ENCODE measurements at regions not wholly inside any gene's neighbourhood (a gene's known extent, or its start where the extent isn't known, plus 50 kb on each side); places are given as distances from the start of the nearest gene placed in this dataset.

DNA sequence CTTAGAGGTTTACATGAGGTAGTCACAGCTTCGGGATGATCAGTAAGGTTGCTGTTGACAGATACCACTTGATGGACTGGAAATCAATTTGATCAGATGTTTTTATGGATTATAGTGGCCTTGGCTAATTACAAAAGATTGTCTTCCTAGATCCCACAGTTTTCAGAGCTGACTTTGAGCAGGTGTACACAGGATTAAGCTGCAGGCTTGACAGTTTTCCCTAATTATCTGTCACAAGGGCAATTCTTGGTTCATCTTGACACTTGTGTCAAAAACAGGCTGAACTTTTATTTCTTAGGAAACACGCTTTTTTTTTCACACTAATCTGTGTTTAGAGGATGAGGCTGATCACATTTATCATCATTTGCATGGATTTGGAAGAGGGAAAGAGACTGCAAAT lies 824.0 kb upstream of the PIK3C3 start:
- FAIRE-seq = no peak
- CTCF ChIA-PET = no interaction called here

DNA sequence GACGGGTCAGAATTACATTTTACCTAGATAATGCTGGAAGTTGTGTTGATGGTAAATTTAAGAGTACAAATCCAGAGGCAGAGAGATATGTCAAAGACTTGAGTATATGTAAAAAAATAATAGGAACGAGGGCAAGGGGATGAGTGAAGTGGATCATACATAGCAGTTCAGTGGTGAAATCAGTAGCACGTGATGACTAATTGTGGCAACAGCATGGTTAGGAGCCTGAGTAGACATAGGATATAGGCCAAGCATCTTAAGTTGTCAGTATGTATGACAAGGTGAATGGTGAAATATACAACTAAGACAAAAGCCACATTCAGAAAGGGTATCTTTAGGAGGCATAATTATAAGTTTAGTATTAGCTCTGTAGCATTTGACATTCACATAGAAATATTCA lies 826.5 kb upstream of the PIK3C3 start:
- no peak overlapping the region for H2AFZ ChIP-seq (ENCODE audit: control insufficient read depth, low read depth, low read length)
- TF ChIP-seq ZBED1 (IDR thresholded peaks at IDR 0.05; ENCODE audit: borderline replicate concordance) = no peak
- no peak for TF ChIP-seq LARP7 (IDR thresholded peaks at IDR 0.05)
- no peak for TF ChIP-seq ATF7 (IDR thresholded peaks at IDR 0.05; ENCODE audit: low read depth)
- TF ChIP-seq NBN (IDR thresholded peaks at IDR 0.05) = no peak
- no peaks in the 10 kb centered on the region for H4K20me1 ChIP-seq (ENCODE audit: control insufficient read depth, insufficient read depth)
- no peaks in the 10 kb centered on the region for H3K4me1 ChIP-seq (ENCODE audit: control insufficient read depth, insufficient read depth, low read length)
- H3K27me3 ChIP-seq (replicated peaks in 1 of 2; ENCODE audit: control insufficient read depth in 2 of 2, insufficient read depth in 2 of 2, low read length in 1 of 2) = no peaks in the 10 kb centered on the region
- ATAC-seq (no peak), FAIRE-seq (no peak), DNase-seq (ENCODE audit: low read depth, low spot score) (no peak)
- no peaks in the 10 kb centered on the region for H3K36me3 ChIP-seq (ENCODE audit: control insufficient read depth in 2 of 2, insufficient read depth in 2 of 2, low read length in 1 of 2)
- WGBS (ENCODE audit: insufficient coverage, insufficient replicate concordance, low lambda C conversion rate, missing lambda C conversion rate) = 22% methylated on average over 3 of the region's 3 CpGs
- in situ Hi-C loops (cut with MboI) (no loop called here), intact Hi-C loops (cut with micrococcal nuclease; ENCODE audit: unreplicated experiment) (no loop called here)
- H3K4me2 ChIP-seq (ENCODE audit: control insufficient read depth, insufficient read depth) = no peak overlapping the region
- RAD21 ChIA-PET (ENCODE audit: unreplicated experiment) = no interaction called here
- BruUV-seq (replicated peaks) = no TSS peak
- H3K9me3 ChIP-seq (replicated peaks; ENCODE audit: control insufficient read depth, insufficient read depth, low read length) = no peaks in the 10 kb centered on the region
- H3K27ac ChIP-seq (ENCODE audit: control insufficient read depth, insufficient read depth) = no peak overlapping the region
- no peak overlapping the region for H3K9ac ChIP-seq (ENCODE audit: control insufficient read depth, insufficient read depth, low read length)
- SMC1A ChIA-PET (ENCODE audit: uncharacterized antibody, unreplicated experiment) = no interaction called here
- POLR2A ChIA-PET = no interaction called here
- no peak overlapping the region for H3K4me3 ChIP-seq
- H3K79me2 ChIP-seq (ENCODE audit: control insufficient read depth, insufficient read depth, low read length) = no peaks in the 10 kb centered on the region
- CTCF ChIA-PET = no interaction called here

More for the DNA sequence above, 824.0 kb upstream of the PIK3C3 start:
- H3K79me2 ChIP-seq (ENCODE audit: control insufficient read depth, insufficient read depth, low read length) = no peaks in the 10 kb centered on the region
- no peak for ATAC-seq
- H3K27me3 ChIP-seq (replicated peaks in 1 of 2; ENCODE audit: control insufficient read depth in 2 of 2, insufficient read depth in 2 of 2, low read length in 1 of 2) = no peaks in the 10 kb centered on the region
- WGBS (ENCODE audit: insufficient coverage, insufficient replicate concordance, low lambda C conversion rate, missing lambda C conversion rate) = 3% methylated on average over 2 of the region's 2 CpGs
- H3K4me2 ChIP-seq (ENCODE audit: control insufficient read depth, insufficient read depth) = no peak overlapping the region
- BruUV-seq (replicated peaks) = no TSS peak
- ChIA-PET POLR2A (no interaction called here), RAD21 (ENCODE audit: unreplicated experiment) (no interaction called here), SMC1A (ENCODE audit: uncharacterized antibody, unreplicated experiment) (no interaction called here)
- TF ChIP-seq, protein P1, sequence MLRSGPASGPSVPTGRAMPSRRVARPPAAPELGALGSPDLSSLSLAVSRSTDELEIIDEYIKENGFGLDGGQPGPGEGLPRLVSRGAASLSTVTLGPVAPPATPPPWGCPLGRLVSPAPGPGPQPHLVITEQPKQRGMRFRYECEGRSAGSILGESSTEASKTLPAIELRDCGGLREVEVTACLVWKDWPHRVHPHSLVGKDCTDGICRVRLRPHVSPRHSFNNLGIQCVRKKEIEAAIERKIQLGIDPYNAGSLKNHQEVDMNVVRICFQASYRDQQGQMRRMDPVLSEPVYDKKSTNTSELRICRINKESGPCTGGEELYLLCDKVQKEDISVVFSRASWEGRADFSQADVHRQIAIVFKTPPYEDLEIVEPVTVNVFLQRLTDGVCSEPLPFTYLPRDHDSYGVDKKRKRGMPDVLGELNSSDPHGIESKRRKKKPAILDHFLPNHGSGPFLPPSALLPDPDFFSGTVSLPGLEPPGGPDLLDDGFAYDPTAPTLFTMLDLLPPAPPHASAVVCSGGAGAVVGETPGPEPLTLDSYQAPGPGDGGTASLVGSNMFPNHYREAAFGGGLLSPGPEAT (IDR thresholded peaks at IDR 0.05; ENCODE audit: low read depth) = no peak
- TF ChIP-seq, protein P2, sequence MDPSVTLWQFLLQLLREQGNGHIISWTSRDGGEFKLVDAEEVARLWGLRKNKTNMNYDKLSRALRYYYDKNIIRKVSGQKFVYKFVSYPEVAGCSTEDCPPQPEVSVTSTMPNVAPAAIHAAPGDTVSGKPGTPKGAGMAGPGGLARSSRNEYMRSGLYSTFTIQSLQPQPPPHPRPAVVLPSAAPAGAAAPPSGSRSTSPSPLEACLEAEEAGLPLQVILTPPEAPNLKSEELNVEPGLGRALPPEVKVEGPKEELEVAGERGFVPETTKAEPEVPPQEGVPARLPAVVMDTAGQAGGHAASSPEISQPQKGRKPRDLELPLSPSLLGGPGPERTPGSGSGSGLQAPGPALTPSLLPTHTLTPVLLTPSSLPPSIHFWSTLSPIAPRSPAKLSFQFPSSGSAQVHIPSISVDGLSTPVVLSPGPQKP (IDR thresholded peaks at IDR 0.05; ENCODE audit: low read depth, low read length) = no peak
- TF ChIP-seq MEF2B (IDR thresholded peaks at IDR 0.05; ENCODE audit: partially characterized antibody, poor library complexity, severe bottlenecking) = no peak
- no peaks in the 10 kb centered on the region for H3K4me1 ChIP-seq (ENCODE audit: control insufficient read depth, insufficient read depth, low read length)
- H4K20me1 ChIP-seq (ENCODE audit: control insufficient read depth, insufficient read depth) = no peaks in the 10 kb centered on the region
- in situ Hi-C loops (cut with MboI) (no loop called here), intact Hi-C loops (cut with micrococcal nuclease; ENCODE audit: unreplicated experiment) (no loop called here)
- H3K36me3 ChIP-seq (ENCODE audit: control insufficient read depth in 2 of 2, insufficient read depth in 2 of 2, low read length in 1 of 2) = no peaks in the 10 kb centered on the region
- H2AFZ ChIP-seq (ENCODE audit: control insufficient read depth, low read depth, low read length) = no peak overlapping the region
- no peak overlapping the region for H3K4me3 ChIP-seq
- no peak for DNase-seq (ENCODE audit: low read depth, low spot score)
- H3K9me3 ChIP-seq (replicated peaks; ENCODE audit: control insufficient read depth, insufficient read depth, low read length) = no peaks in the 10 kb centered on the region
- H3K9ac ChIP-seq (ENCODE audit: control insufficient read depth, insufficient read depth, low read length) = no peak overlapping the region
- no peak overlapping the region for H3K27ac ChIP-seq (ENCODE audit: control insufficient read depth, insufficient read depth)

Data from GM12878 (cell line).